ENCODE measurements at regions not wholly inside any gene's neighbourhood (a gene's known extent, or its start where the extent isn't known, plus 50 kb on each side); places are given as distances from the start of the nearest gene placed in this dataset.

- TF ChIP-seq CTCF (IDR thresholded peaks at IDR 0.05): no peak
- no peak for TF ChIP-seq POLR2A (IDR thresholded peaks at IDR 0.05)
Observed at GRCh38 chr4:156439576-156440200, 486.0 kb upstream of the CTSO start.

GRCh38 chr4:156437666-156438065 lies 484.0 kb upstream of the CTSO start:
- no peaks in the 10 kb centered on the region for H3K4me1 ChIP-seq
- TF ChIP-seq POLR2A (IDR thresholded peaks at IDR 0.05) (no peak), CTCF (IDR thresholded peaks at IDR 0.05) (no peak)
- WGBS, 2 donors: 26 to 42% methylated on average over 2 of the region's 2 CpGs
- no peak overlapping the region for H3K27ac ChIP-seq
- H3K27me3 ChIP-seq: no peaks in the 10 kb centered on the region
- DNase-seq: no peak
- intact Hi-C loops (cut with DNase I): no loop called here
- H3K4me3 ChIP-seq: no peak overlapping the region
- H3K36me3 ChIP-seq: no peaks in the 10 kb centered on the region
- H3K9me3 ChIP-seq: no peaks in the 10 kb centered on the region

More at GRCh38 chr4:156439576-156440200, 486.0 kb upstream of the CTSO start:
- Histone ChIP-seq H3K4me3 (no peak overlapping the region), H3K36me3 (no peaks in the 10 kb centered on the region), H3K27ac (no peak overlapping the region), H3K9me3 (no peaks in the 10 kb centered on the region), H3K4me1 (no peaks in the 10 kb centered on the region), H3K27me3 (no peaks in the 10 kb centered on the region)
- 77 to 82% methylated on average over 4 of the region's 4 CpGs for WGBS, 2 donors
- no peak for DNase-seq
- intact Hi-C loops (cut with DNase I): no loop called here

- H3K4me1 ChIP-seq: no peaks in the 10 kb centered on the region
- no peaks in the 10 kb centered on the region for H3K36me3 ChIP-seq
- WGBS, 2 donors: 85% methylated on average over 1 of the region's 1 CpG
- H3K27ac ChIP-seq: no peak overlapping the region
- H3K9me3 ChIP-seq: no peaks in the 10 kb centered on the region
- TF ChIP-seq CTCF (IDR thresholded peaks at IDR 0.05) (no peak), POLR2A (IDR thresholded peaks at IDR 0.05) (no peak)
- no peak for DNase-seq
- H3K4me3 ChIP-seq: no peak overlapping the region
- intact Hi-C loops (cut with DNase I): no loop called here
- H3K27me3 ChIP-seq: no peaks in the 10 kb centered on the region
Observed at GRCh38 chr4:156422576-156422975, 468.9 kb upstream of the CTSO start.

- Histone ChIP-seq H3K27me3 (no peaks in the 10 kb centered on the region), H3K27ac (no peak overlapping the region), H3K4me3 (no peak overlapping the region), H3K9me3 (no peaks in the 10 kb centered on the region), H3K36me3 (no peaks in the 10 kb centered on the region), H3K4me1 (no peaks in the 10 kb centered on the region)
- 16 to 48% methylated on average over 1 of the region's 1 CpG for WGBS, 2 donors
- no peak for DNase-seq
- TF ChIP-seq POLR2A (IDR thresholded peaks at IDR 0.05) (no peak), CTCF (IDR thresholded peaks at IDR 0.05) (no peak)
- intact Hi-C loops (cut with DNase I): no loop called here
Observed at GRCh38 chr4:156420623-156421022, 467.0 kb upstream of the CTSO start.

- Histone ChIP-seq H3K4me1 (no peaks in the 10 kb centered on the region), H3K36me3 (no peaks in the 10 kb centered on the region), H3K9me3 (no peaks in the 10 kb centered on the region), H3K4me3 (no peak overlapping the region), H3K27ac (no peak overlapping the region), H3K27me3 (no peaks in the 10 kb centered on the region)
- intact Hi-C loops (cut with DNase I): no loop called here
- WGBS, 2 donors: 45 to 57% methylated on average over 2 of the region's 2 CpGs
- TF ChIP-seq POLR2A (IDR thresholded peaks at IDR 0.05) (no peak), CTCF (IDR thresholded peaks at IDR 0.05) (no peak)
- no peak for DNase-seq
Observed at GRCh38 chr4:156419080-156419685, 465.5 kb upstream of the CTSO start.

Data from esophagus squamous epithelium (tissue), 5 donors.